ENCODE measurements at regions not wholly inside any gene's neighbourhood (a gene's known extent, or its start where the extent isn't known, plus 50 kb on each side); places are given as distances from the start of the nearest gene placed in this dataset.

GRCh38 chr5:152623951-152624350 is 218.9 kb upstream of the NMUR2 start (continued):
- TF ChIP-seq REST (IDR thresholded peaks at IDR 0.05; ENCODE audit: low read depth, low read length) (no peak), FOXK2 (IDR thresholded peaks at IDR 0.05) (no peak), PAX8 (IDR thresholded peaks at IDR 0.05) (no peak), NFIC (IDR thresholded peaks at IDR 0.05; ENCODE audit: low read depth, low read length) (no peak), MTA2 (IDR thresholded peaks at IDR 0.05; ENCODE audit: low read depth) (no peak), IKZF1 (conservative IDR thresholded peaks at IDR 0.05) (no peak), USF1 (IDR thresholded peaks at IDR 0.05; ENCODE audit: borderline replicate concordance, extremely low read length, insufficient read depth, low read depth, low read length) (no peak)

- Histone ChIP-seq H2AFZ (ENCODE audit: control insufficient read depth, low read depth, low read length) (no peak overlapping the region), H4K20me1 (ENCODE audit: control insufficient read depth, insufficient read depth) (no peaks in the 10 kb centered on the region), H3K79me2 (ENCODE audit: control insufficient read depth, insufficient read depth, low read length) (no peaks in the 10 kb centered on the region), H3K4me1 (ENCODE audit: control insufficient read depth, insufficient read depth, low read length) (no peaks in the 10 kb centered on the region), H3K36me3 (ENCODE audit: control insufficient read depth in 2 of 2, insufficient read depth in 2 of 2, low read length in 1 of 2) (no peaks in the 10 kb centered on the region), H3K4me3 (no peak overlapping the region), H3K27me3 (replicated peaks in 1 of 2; ENCODE audit: control insufficient read depth in 2 of 2, insufficient read depth in 2 of 2, low read length in 1 of 2) (no peaks in the 10 kb centered on the region), H3K9me3 (replicated peaks; ENCODE audit: control insufficient read depth, insufficient read depth, low read length) (no peaks in the 10 kb centered on the region), H3K9ac (ENCODE audit: control insufficient read depth, insufficient read depth, low read length) (no peak overlapping the region), H3K4me2 (ENCODE audit: control insufficient read depth, insufficient read depth) (no peak overlapping the region), H3K27ac (ENCODE audit: control insufficient read depth, insufficient read depth) (no peak overlapping the region)
- ChIA-PET SMC1A (ENCODE audit: uncharacterized antibody, unreplicated experiment) (no interaction called here), CTCF (no interaction called here), RAD21 (ENCODE audit: unreplicated experiment) (no interaction called here), POLR2A (no interaction called here)
- BruUV-seq (replicated peaks) = no TSS peak
- intact Hi-C loops (cut with micrococcal nuclease; ENCODE audit: unreplicated experiment) = no loop called here
- 30% methylated on average over 3 of the region's 3 CpGs for WGBS (ENCODE audit: insufficient coverage, insufficient replicate concordance, low lambda C conversion rate, missing lambda C conversion rate)
- DNase-seq (ENCODE audit: low read depth, low spot score) = no peak
- no peak for ATAC-seq
- FAIRE-seq = no peak
- in situ Hi-C loops (cut with MboI) = no loop called here
- TF ChIP-seq POLR2AphosphoS5 (IDR thresholded peaks at IDR 0.05; ENCODE audit: low read length) (no peak), TARDBP (IDR thresholded peaks at IDR 0.05; ENCODE audit: borderline replicate concordance) (no peak), CHD2 (IDR thresholded peaks at IDR 0.05; ENCODE audit: borderline replicate concordance, low read depth, low read length) (no peak), IRF3 (IDR thresholded peaks at IDR 0.05) (no peak), ATF2 (IDR thresholded peaks at IDR 0.05; ENCODE audit: low read length) (no peak), MTA3 (IDR thresholded peaks at IDR 0.05; ENCODE audit: borderline replicate concordance, low read length) (no peak), ZBTB33 (IDR thresholded peaks at IDR 0.05) (no peak), BCL11A (IDR thresholded peaks at IDR 0.05; ENCODE audit: low read depth, low read length) (no peak), CHD1 (IDR thresholded peaks at IDR 0.05; ENCODE audit: low read depth, low read length) (no peak), DPF2 (IDR thresholded peaks at IDR 0.05) (no peak), SP1 (IDR thresholded peaks at IDR 0.05; ENCODE audit: low read depth, low read length) (no peak)
Measured at GRCh38 chr5:152625696-152626095, 220.6 kb upstream of the NMUR2 start.
